ENCODE measurements at regions not wholly inside any gene's neighbourhood (a gene's known extent, or its start where the extent isn't known, plus 50 kb on each side); places are given as distances from the start of the nearest gene placed in this dataset.

GRCh38 chr1:90534116-90534515 is 183.0 kb downstream of the BARHL2 start:
- ATAC-seq, result no peak
- Histone ChIP-seq H2AFZ (no peak overlapping the region), H4K20me1 (replicated peaks; ENCODE audit: insufficient read depth) (no peaks in the 10 kb centered on the region), H3K4me2 (0 out of 2 replicates have a peak overlapping the region, but pooled peaks have one; percentile 9), H3K36me3 (ENCODE audit: insufficient read depth) (no peaks in the 10 kb centered on the region), H3K4me1 (ENCODE audit: insufficient read depth) (peaks cover 15% of the 10 kb centered on the region), H3K9me2 (ENCODE audit: insufficient read depth) (no peaks in the 10 kb centered on the region), H3K4me3 (no peak overlapping the region), H3K27ac (ENCODE audit: low read depth) (no peak overlapping the region), H3K27me3 (ENCODE audit: insufficient read depth) (no peaks in the 10 kb centered on the region), H3K79me2 (replicated peaks; ENCODE audit: insufficient read depth) (no peaks in the 10 kb centered on the region), H3F3A (replicated peaks; ENCODE audit: low read depth) (no peaks in the 10 kb centered on the region)
- no peaks in the 10 kb centered on the region for H3K27me3 Mint-ChIP-seq (ENCODE audit: insufficient read depth, low read depth, poor library complexity)
- peaks cover 35% of the 10 kb centered on the region for H3K4me1 Mint-ChIP-seq
- TF ChIP-seq ZNF114 (CRISPR knock-in tag; IDR thresholded peaks at IDR 0.05), result no peak
- DNase-seq (ENCODE audit: low spot score), result no peak
- no peak overlapping the region for H3K27ac Mint-ChIP-seq
- no peaks in the 10 kb centered on the region for H3K36me3 Mint-ChIP-seq (ENCODE audit: low read depth)
- no peak overlapping the region for H3K4me3 Mint-ChIP-seq
- no peaks in the 10 kb centered on the region for H3K9me3 Mint-ChIP-seq

- no peak for ATAC-seq
- no peak overlapping the region for H3K4me3 ChIP-seq
- no peaks in the 10 kb centered on the region for H3F3A ChIP-seq (replicated peaks; ENCODE audit: low read depth)
- no peaks in the 10 kb centered on the region for H4K20me1 ChIP-seq (replicated peaks; ENCODE audit: insufficient read depth)
- no peaks in the 10 kb centered on the region for H3K9me2 ChIP-seq (ENCODE audit: insufficient read depth)
- H3K27me3 ChIP-seq (ENCODE audit: insufficient read depth), result no peaks in the 10 kb centered on the region
- H3K27ac Mint-ChIP-seq, result no peak overlapping the region
- H3K4me2 ChIP-seq, result no peak overlapping the region
- no peak overlapping the region for H3K4me3 Mint-ChIP-seq
- H3K4me1 ChIP-seq (ENCODE audit: insufficient read depth), result no peaks in the 10 kb centered on the region
- no peak overlapping the region for H3K27ac ChIP-seq (ENCODE audit: low read depth)
- H3K36me3 ChIP-seq (ENCODE audit: insufficient read depth), result no peaks in the 10 kb centered on the region
- no peaks in the 10 kb centered on the region for H3K79me2 ChIP-seq (replicated peaks; ENCODE audit: insufficient read depth)
- peaks cover 5% of the 10 kb centered on the region; the same call in 2 of the 3 replicates for H3K4me1 Mint-ChIP-seq
- no peaks in the 10 kb centered on the region for H3K36me3 Mint-ChIP-seq (ENCODE audit: low read depth)
- DNase-seq (ENCODE audit: low spot score), result no peak
- no peaks in the 10 kb centered on the region for H3K9me3 Mint-ChIP-seq
- TF ChIP-seq STAT1 (IDR thresholded peaks at IDR 0.05; ENCODE audit: unreplicated experiment) (no peak), CREB1 (CRISPR knock-in tag; IDR thresholded peaks at IDR 0.05; ENCODE audit: low read depth) (no peak), EZH2 (IDR thresholded peaks at IDR 0.05; ENCODE audit: low read depth, unreplicated experiment) (no peak), ZNF114 (CRISPR knock-in tag; IDR thresholded peaks at IDR 0.05) (no peak), EZH2phosphoT487 (IDR thresholded peaks at IDR 0.05; ENCODE audit: unreplicated experiment) (no peak), NANOG (IDR thresholded peaks at IDR 0.05; ENCODE audit: borderline replicate concordance) (no peak), ETS1 (IDR thresholded peaks at IDR 0.05) (no peak), POLR2AphosphoS5 (IDR thresholded peaks at IDR 0.05; ENCODE audit: low read depth) (no peak)
- no peak overlapping the region for H2AFZ ChIP-seq
- no peaks in the 10 kb centered on the region for H3K27me3 Mint-ChIP-seq (ENCODE audit: insufficient read depth, low read depth, poor library complexity)
Observed at GRCh38 chr1:90526954-90527353, 190.1 kb downstream of the BARHL2 start.

DNA sequence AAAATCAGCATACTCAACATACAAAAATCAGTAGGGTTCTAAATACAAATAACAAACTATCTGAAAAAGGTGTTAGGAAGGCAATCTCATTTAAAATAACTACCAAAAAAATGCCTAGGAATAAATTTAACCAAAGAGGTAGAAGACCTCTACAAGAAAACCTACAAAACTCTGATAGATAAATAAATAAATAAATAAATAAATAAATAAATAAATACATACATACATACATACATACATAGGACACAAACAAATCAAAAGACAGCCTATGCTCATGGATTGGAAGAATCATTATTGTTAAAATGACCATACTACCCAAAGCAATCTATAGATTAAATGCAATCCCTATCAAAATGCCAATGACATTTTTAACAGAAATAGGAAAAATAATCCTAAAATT is 194.7 kb downstream of the BARHL2 start:
- Mint-ChIP-seq H3K36me3 (ENCODE audit: low read depth) (no peaks in the 10 kb centered on the region), H3K4me3 (no peak overlapping the region), H3K4me1 (peaks cover 4% of the 10 kb centered on the region; the same call in 1 of the 3 replicates), H3K27me3 (ENCODE audit: insufficient read depth, low read depth, poor library complexity) (no peaks in the 10 kb centered on the region), H3K9me3 (no peaks in the 10 kb centered on the region), H3K27ac (no peak overlapping the region)
- H3K79me2 ChIP-seq (replicated peaks; ENCODE audit: insufficient read depth), result no peaks in the 10 kb centered on the region
- H2AFZ ChIP-seq, result no peak overlapping the region
- no peaks in the 10 kb centered on the region for H4K20me1 ChIP-seq (replicated peaks; ENCODE audit: insufficient read depth)
- no peaks in the 10 kb centered on the region for H3K36me3 ChIP-seq (ENCODE audit: insufficient read depth)
- ATAC-seq (no peak), DNase-seq (ENCODE audit: low spot score) (no peak)
- no peaks in the 10 kb centered on the region for H3F3A ChIP-seq (replicated peaks; ENCODE audit: low read depth)
- H3K4me1 ChIP-seq (ENCODE audit: insufficient read depth), result peaks cover 8% of the 10 kb centered on the region; the same call in 1 of the 2 replicates
- H3K4me2 ChIP-seq, result no peak overlapping the region
- no peak overlapping the region for H3K27ac ChIP-seq (ENCODE audit: low read depth)
- H3K4me3 ChIP-seq, result no peak overlapping the region
- no peaks in the 10 kb centered on the region for H3K9me2 ChIP-seq (ENCODE audit: insufficient read depth)
- no peaks in the 10 kb centered on the region for H3K27me3 ChIP-seq (ENCODE audit: insufficient read depth)
- TF ChIP-seq NANOG (IDR thresholded peaks at IDR 0.05; ENCODE audit: borderline replicate concordance), result no peak
- no peak for TF ChIP-seq ETS1 (IDR thresholded peaks at IDR 0.05)
- TF ChIP-seq POLR2AphosphoS5 (IDR thresholded peaks at IDR 0.05; ENCODE audit: low read depth), result no peak
- TF ChIP-seq ZNF331 (CRISPR knock-in tag; IDR thresholded peaks at IDR 0.05; ENCODE audit: low read depth), result no peak
- no peak for TF ChIP-seq CREB1 (CRISPR knock-in tag; IDR thresholded peaks at IDR 0.05; ENCODE audit: low read depth)
- no peak for TF ChIP-seq JUNB (IDR thresholded peaks at IDR 0.05; ENCODE audit: unreplicated experiment)
- no peak for TF ChIP-seq EZH2phosphoT487 (IDR thresholded peaks at IDR 0.05; ENCODE audit: unreplicated experiment)
- TF ChIP-seq EZH2 (IDR thresholded peaks at IDR 0.05; ENCODE audit: low read depth, unreplicated experiment), result no peak

Measured in GM23338 (cell line).